GM12864 (cell line): ENCODE measurements at regions not wholly inside any gene's neighbourhood (a gene's known extent, or its start where the extent isn't known, plus 50 kb on each side); places are given as distances from the start of the nearest gene placed in this dataset.

Experiments used
- DNase-seq: peaks from one replicate; pipeline ENCODE4 v3.0.0-alpha.2; 2011; ENCODE audit warnings: low read depth
- H3K4me3 ChIP-seq: 2 replicates; pipeline ENCODE4 v1.5.1; 2011; ENCODE audit warnings: mild to moderate bottlenecking, low read depth, low read length, control low read depth
- TF ChIP-seq, protein P1 (sequence below): IDR thresholded peaks from 2 replicates; pipeline ENCODE4 v1.5.1; 2011; ENCODE audit warnings: low read depth, mild to moderate bottlenecking, moderate library complexity, low read length, control low read depth, inconsistent platforms; ENCODE audit errors: missing control alignments

- no peak overlapping the region for H3K4me3 ChIP-seq
- TF ChIP-seq, protein P1, sequence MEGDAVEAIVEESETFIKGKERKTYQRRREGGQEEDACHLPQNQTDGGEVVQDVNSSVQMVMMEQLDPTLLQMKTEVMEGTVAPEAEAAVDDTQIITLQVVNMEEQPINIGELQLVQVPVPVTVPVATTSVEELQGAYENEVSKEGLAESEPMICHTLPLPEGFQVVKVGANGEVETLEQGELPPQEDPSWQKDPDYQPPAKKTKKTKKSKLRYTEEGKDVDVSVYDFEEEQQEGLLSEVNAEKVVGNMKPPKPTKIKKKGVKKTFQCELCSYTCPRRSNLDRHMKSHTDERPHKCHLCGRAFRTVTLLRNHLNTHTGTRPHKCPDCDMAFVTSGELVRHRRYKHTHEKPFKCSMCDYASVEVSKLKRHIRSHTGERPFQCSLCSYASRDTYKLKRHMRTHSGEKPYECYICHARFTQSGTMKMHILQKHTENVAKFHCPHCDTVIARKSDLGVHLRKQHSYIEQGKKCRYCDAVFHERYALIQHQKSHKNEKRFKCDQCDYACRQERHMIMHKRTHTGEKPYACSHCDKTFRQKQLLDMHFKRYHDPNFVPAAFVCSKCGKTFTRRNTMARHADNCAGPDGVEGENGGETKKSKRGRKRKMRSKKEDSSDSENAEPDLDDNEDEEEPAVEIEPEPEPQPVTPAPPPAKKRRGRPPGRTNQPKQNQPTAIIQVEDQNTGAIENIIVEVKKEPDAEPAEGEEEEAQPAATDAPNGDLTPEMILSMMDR: no peak
Observed at GRCh38 chr12:111038077-111038476, 117.7 kb upstream of the MYL2 start.

GRCh38 chr12:111037047-111037446 is 116.7 kb upstream of the MYL2 start:
- H3K4me3 ChIP-seq: no peak overlapping the region
- TF ChIP-seq, protein P1: no peak
- DNase-seq: no peak

More at GRCh38 chr12:111038077-111038476, 117.7 kb upstream of the MYL2 start:
- DNase-seq: no peak

GRCh38 chr12:111035578-111036301 is 115.4 kb upstream of the MYL2 start:
- TF ChIP-seq, protein P1: no peak
- DNase-seq: no peak
- no peak overlapping the region for H3K4me3 ChIP-seq

DNA sequence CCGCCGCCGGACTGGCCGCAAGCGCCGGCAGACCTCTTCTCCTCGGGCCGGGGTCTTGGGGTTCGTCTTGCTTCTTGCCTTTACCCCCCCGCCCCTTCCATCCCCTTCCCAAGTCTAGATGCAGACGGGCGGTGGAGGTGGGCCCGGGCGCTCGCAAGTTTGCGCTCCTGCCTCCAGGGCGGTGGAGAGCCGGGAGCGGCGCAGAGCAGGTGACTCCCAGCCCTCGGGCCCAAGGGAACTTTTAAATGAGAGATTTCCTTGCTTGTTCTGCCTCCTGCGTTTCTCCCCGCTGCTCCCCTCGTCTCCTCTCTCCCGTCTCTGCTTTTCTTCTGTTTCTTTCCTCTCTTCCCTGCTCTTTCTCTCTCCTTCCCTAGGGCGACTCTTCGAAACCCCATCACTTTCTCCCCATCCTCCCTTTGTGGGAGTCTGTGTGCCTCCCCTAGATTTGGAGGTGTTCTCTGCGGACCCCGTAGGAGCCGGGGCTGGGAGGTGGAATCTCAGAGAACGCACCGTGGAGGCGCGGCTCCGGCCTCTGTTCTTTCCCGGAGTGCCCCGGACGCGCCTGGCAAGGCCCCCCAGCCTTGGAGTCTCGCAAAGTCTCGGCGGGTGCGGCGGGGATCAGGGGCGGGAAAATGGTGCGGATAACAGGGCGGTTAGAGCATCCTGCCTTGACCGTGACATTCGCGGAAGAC is 114.7 kb upstream of the MYL2 start:
- DNase-seq: no peak
- TF ChIP-seq, protein P1: no peak
- H3K4me3 ChIP-seq: no peak overlapping the region

GRCh38 chr12:111034083-111034885 is 113.9 kb upstream of the MYL2 start, which contains the start of gene CUX2:
CUX2 (plus strand) TSS chr12:111034165.
- DNase-seq: no peak
- H3K4me3 ChIP-seq: no peak within 1 kb of the TSS
- TF ChIP-seq, protein P1: no peak

- DNase-seq: no peak
- TF ChIP-seq, protein P1: peak; percentile 13
- no peak overlapping the region for H3K4me3 ChIP-seq
Observed at GRCh38 chr12:111033281-111034082, 113.1 kb upstream of the MYL2 start.
